ENCODE measurements at regions not wholly inside any gene's neighbourhood (a gene's known extent, or its start where the extent isn't known, plus 50 kb on each side); places are given as distances from the start of the nearest gene placed in this dataset.

DNA sequence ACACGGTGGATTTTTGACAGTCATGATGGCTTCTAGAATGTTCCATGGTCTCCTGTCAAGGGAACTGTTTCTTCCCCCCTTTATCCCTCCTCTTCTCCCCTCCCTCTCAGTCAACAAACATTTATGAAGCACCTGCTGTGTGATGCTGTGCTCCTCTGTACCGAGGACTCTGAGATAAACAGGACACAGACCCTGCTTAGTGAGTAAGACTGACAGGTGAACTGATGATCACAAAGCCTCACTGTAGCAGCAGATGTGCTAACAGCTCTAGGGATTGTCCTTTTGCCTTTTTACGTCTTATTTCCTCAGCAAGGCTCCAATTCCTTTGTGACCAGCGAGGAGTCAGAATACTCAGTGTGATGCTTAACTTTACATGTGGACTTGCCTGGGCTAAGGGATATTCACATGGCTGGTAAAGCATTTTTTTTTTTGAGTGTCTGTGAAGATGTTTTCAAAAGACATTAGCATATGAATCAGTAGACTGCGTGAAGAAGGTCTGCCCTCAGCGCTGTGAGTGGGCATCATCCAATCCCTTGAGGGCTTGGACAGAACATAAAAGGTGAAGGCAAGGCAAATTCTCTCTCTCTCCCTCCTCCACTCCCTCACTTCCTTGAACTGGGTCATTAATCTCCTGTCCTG lies 170.1 kb downstream of the ADRA2A start:
- Histone ChIP-seq H3K27ac (no peak overlapping the region), H3K27me3 (ENCODE audit: insufficient read depth, low read depth) (no peaks in the 10 kb centered on the region), H3K9me3 (ENCODE audit: insufficient read depth, low read depth) (no peaks in the 10 kb centered on the region), H3K4me2 (no peak overlapping the region), H4K20me1 (ENCODE audit: insufficient read depth) (no peaks in the 10 kb centered on the region), H3K79me2 (ENCODE audit: low read depth) (no peaks in the 10 kb centered on the region), H3K4me3 (no peak overlapping the region), H3K4me1 (replicated peaks; ENCODE audit: insufficient read depth) (no peaks in the 10 kb centered on the region), H3K36me3 (ENCODE audit: low read depth) (no peaks in the 10 kb centered on the region), H3F3A (ENCODE audit: insufficient read depth, low read depth) (no peaks in the 10 kb centered on the region), H2AFZ (no peak overlapping the region), H3K9me2 (ENCODE audit: insufficient read depth) (no peaks in the 10 kb centered on the region)
- intact Hi-C loops (cut with micrococcal nuclease; ENCODE audit: unreplicated experiment): no loop called here
- no peak for TF ChIP-seq EZH2 (IDR thresholded peaks at IDR 0.05; ENCODE audit: low read depth)
- TF ChIP-seq, protein P1, sequence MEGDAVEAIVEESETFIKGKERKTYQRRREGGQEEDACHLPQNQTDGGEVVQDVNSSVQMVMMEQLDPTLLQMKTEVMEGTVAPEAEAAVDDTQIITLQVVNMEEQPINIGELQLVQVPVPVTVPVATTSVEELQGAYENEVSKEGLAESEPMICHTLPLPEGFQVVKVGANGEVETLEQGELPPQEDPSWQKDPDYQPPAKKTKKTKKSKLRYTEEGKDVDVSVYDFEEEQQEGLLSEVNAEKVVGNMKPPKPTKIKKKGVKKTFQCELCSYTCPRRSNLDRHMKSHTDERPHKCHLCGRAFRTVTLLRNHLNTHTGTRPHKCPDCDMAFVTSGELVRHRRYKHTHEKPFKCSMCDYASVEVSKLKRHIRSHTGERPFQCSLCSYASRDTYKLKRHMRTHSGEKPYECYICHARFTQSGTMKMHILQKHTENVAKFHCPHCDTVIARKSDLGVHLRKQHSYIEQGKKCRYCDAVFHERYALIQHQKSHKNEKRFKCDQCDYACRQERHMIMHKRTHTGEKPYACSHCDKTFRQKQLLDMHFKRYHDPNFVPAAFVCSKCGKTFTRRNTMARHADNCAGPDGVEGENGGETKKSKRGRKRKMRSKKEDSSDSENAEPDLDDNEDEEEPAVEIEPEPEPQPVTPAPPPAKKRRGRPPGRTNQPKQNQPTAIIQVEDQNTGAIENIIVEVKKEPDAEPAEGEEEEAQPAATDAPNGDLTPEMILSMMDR (conservative IDR thresholded peaks at IDR 0.05): no peak
- ChIA-PET POLR2A (ENCODE audit: unreplicated experiment) (no interaction called here), CTCF (no interaction called here)
- DNase-seq: no peak
- BruUV-seq (replicated peaks): no TSS peak

GRCh38 chr10:111247781-111248389 lies 171.1 kb downstream of the ADRA2A start:
- DNase-seq: no peak
- H3K9me2 ChIP-seq (ENCODE audit: insufficient read depth): no peaks in the 10 kb centered on the region
- H3K27ac ChIP-seq: no peak overlapping the region
- no peaks in the 10 kb centered on the region for H4K20me1 ChIP-seq (ENCODE audit: insufficient read depth)
- H3K4me2 ChIP-seq: no peak overlapping the region
- TF ChIP-seq, protein P1 (conservative IDR thresholded peaks at IDR 0.05): no peak
- TF ChIP-seq EZH2 (IDR thresholded peaks at IDR 0.05; ENCODE audit: low read depth): no peak
- ChIA-PET CTCF (no interaction called here), POLR2A (ENCODE audit: unreplicated experiment) (no interaction called here)
- H3K36me3 ChIP-seq (ENCODE audit: low read depth): no peaks in the 10 kb centered on the region
- no peak overlapping the region for H2AFZ ChIP-seq
- no peaks in the 10 kb centered on the region for H3F3A ChIP-seq (ENCODE audit: insufficient read depth, low read depth)
- no TSS peak for BruUV-seq (replicated peaks)
- no peaks in the 10 kb centered on the region for H3K27me3 ChIP-seq (ENCODE audit: insufficient read depth, low read depth)
- H3K4me3 ChIP-seq: no peak overlapping the region
- H3K9me3 ChIP-seq (ENCODE audit: insufficient read depth, low read depth): no peaks in the 10 kb centered on the region
- no peaks in the 10 kb centered on the region for H3K79me2 ChIP-seq (ENCODE audit: low read depth)
- intact Hi-C loops (cut with micrococcal nuclease; ENCODE audit: unreplicated experiment): no loop called here
- H3K4me1 ChIP-seq (replicated peaks; ENCODE audit: insufficient read depth): no peaks in the 10 kb centered on the region

DNA sequence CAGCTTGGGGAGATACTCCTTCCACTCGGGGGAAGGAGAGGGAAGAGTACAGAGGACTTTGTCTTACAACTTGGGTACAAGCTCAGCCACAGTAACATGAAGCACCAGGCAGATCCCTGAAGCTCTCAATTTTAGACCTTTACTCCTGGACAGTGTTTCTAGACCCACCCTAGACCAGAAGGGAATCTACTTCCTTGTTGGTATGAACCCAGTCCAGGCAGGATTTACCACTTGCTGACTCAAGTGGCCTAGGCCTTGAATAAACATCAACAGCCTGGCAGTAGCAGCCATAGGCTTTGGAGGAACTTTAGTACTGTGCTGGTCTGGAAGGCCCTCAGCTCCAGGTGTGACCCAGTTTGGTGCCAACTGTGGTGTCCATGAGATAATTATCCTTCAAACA lies 173.1 kb downstream of the ADRA2A start:
- Histone ChIP-seq H3K9me3 (ENCODE audit: insufficient read depth, low read depth) (no peaks in the 10 kb centered on the region), H3F3A (ENCODE audit: insufficient read depth, low read depth) (no peaks in the 10 kb centered on the region), H3K9me2 (ENCODE audit: insufficient read depth) (no peaks in the 10 kb centered on the region), H3K4me1 (replicated peaks; ENCODE audit: insufficient read depth) (no peaks in the 10 kb centered on the region), H3K27ac (no peak overlapping the region), H3K79me2 (ENCODE audit: low read depth) (no peaks in the 10 kb centered on the region), H2AFZ (no peak overlapping the region), H3K36me3 (ENCODE audit: low read depth) (no peaks in the 10 kb centered on the region), H3K27me3 (ENCODE audit: insufficient read depth, low read depth) (no peaks in the 10 kb centered on the region), H3K4me2 (no peak overlapping the region), H4K20me1 (ENCODE audit: insufficient read depth) (no peaks in the 10 kb centered on the region), H3K4me3 (no peak overlapping the region)
- CTCF ChIA-PET: no interaction called here
- TF ChIP-seq EZH2 (IDR thresholded peaks at IDR 0.05; ENCODE audit: low read depth): no peak
- TF ChIP-seq, protein P1 (conservative IDR thresholded peaks at IDR 0.05): no peak
- intact Hi-C loops (cut with micrococcal nuclease; ENCODE audit: unreplicated experiment): no loop called here
- POLR2A ChIA-PET (ENCODE audit: unreplicated experiment): no interaction called here
- no peak for DNase-seq
- BruUV-seq (replicated peaks): no TSS peak
